HG03378 (cell line): ENCODE measurements at regions not wholly inside any gene's neighbourhood (a gene's known extent, or its start where the extent isn't known, plus 50 kb on each side); places are given as distances from the start of the nearest gene placed in this dataset.

Experiments
- ATAC-seq: cut with Tn5 transposase; IDR thresholded peaks from one replicate; pipeline ENCODE4 v1.9.1; 2021; ENCODE audit warnings: mild to moderate bottlenecking, moderate library complexity; ENCODE audit not compliant: unreplicated experiment

- ATAC-seq, result no peak
These were observed 458.7 kb downstream of the BMP2 start for GRCh38 chr20:7226156-7226555.

DNA sequence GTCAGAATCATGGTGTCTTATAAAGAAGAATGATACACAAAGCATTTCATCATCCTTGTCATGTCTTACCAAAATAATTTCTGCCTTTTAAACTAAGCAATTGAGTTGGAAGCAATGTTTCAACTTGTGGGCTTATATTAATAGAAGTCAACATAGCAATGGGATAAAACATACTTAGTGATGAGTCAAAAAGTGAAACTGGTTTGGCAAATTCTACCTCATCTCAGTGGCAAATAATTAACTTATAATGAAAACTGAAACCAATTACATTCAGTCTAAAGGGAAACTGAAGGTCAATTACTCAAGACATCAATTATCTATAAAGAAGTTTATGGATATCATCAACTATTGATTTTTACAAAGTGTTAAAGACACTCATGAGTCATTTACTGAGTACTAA is 463.8 kb downstream of the BMP2 start:
- ATAC-seq, result peak; percentile 93

GRCh38 chr20:7232796-7233195 is 465.3 kb downstream of the BMP2 start:
- ATAC-seq, result no peak

DNA sequence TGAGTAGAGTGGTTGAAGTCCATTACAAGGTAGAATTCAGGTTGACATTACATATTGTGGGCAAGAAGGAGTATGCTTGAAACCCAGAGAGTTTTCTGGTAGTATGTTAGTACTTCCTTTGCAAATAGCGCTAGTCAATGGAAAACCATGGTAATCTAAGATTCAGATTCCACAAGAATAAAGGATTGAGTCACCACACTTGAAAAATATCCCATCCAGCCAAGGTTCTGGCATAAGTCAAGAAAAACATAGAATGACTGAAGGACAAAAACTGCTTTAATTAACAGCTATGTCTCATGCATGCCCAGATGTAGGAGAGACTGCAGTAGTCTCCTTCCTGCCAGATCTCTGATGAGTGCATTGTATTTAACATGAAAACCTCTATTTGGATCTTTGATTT is 469.8 kb downstream of the BMP2 start:
- ATAC-seq, result no peak

- ATAC-seq, result no peak
These were observed 473.0 kb downstream of the BMP2 start for GRCh38 chr20:7240490-7240889.

DNA sequence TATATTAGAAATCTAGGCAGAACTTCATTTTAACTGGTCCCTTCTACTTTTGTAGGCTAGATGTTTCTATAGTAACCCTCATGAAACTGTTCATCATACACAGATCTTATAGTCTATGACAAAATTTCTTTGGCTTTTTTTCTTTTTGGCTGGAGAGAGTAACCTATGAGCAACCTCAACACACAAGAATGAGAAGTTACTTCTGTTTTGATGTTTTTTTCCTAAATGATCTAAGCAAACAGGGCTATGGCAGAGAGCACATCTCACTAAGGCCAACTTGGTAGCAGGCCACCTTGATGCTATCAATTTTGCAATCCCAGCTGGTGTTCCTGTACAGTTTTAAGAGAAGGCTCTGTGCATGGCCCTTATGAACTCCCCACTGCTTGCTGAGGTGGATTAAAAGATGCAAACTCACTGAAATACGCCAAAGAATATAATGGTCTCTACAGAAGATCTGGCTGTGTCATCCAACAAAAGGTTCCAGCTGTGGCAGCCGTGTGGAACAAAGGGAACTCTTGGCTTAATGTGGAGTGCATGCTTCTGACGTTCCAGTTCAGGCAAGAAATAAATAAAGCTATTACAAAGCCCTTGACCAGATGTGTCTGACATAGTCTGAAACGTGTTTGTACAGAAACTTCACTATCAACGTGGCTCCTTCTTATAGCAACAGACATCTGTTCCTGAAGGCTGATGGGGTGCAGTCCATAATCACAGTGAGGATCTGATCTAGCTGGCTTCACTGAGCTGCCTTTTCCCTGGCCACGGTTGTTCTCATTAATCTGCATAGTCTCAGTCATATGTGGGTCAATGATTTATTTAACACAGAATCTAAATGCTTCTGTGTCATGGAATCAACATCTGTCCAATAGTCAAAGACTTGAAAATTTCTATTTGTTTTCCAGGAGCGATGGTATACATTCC is 481.1 kb downstream of the BMP2 start:
- no peak for ATAC-seq

DNA sequence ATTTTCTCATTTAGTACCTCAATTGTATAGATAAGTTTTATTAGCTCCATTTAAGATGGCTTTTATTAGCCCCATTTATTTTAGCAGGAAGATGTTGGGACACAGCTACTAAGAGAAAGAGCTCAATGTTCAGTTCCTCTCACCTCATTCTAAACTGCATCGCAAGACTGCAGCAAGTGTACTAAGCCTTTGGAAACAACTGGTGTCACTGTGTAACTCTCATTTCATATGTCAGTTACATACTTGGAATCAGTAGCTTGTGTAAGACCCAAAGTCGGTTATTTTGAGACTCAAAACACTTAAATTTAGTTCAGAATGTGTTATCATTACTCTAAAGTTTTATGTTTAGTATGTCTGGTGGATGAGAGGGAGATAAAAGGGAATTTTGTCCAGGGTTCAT is 482.9 kb downstream of the BMP2 start:
- ATAC-seq, result no peak

DNA sequence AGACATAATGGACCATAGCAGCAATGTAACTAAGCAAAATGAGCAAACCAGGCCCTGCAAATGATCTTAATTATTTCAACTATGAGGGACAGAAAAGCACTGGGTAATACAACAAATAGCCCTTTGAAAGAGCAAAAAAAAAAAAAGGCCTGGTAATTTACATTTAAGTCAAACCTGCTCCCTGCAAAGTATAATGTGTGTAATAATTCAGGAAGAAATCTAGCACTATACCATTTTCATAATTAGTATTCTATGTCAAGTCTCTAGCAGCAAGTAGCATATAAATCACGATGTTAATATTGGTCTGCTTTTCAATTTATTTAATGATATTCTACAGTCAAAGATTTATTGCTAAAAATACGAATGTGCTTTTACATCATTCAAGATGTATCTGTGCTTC is 489.6 kb downstream of the BMP2 start:
- ATAC-seq, result no peak

GRCh38 chr20:7257692-7258466 is 490.4 kb downstream of the BMP2 start:
- ATAC-seq, result no peak

- ATAC-seq, result no peak
These were observed 495.3 kb downstream of the BMP2 start for GRCh38 chr20:7262803-7263202.

GRCh38 chr20:7264137-7264536 is 496.7 kb downstream of the BMP2 start:
- ATAC-seq, result no peak

GRCh38 chr20:7269452-7269851 is 502.0 kb downstream of the BMP2 start:
- no peak for ATAC-seq

GRCh38 chr20:7272512-7272911 is 505.0 kb downstream of the BMP2 start:
- no peak for ATAC-seq

DNA sequence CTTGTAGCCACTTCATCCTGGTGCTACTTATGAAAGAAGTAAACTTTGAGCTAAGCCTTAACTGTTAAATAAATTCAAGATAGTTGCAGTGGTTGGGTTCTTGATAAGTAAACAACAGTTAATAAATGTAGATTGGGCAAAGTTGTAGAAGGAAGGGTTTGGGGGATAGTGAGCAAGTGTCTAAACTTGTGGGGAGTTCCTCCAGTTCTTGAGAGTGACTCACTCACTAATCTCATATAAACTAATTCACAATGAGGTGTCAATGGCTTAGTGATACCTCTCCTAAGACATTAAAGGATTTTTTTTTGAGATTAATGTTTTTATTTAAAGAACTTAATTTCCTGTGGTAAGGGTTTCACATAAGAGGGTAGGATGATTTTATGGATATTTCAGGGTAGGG is 507.4 kb downstream of the BMP2 start:
- no peak for ATAC-seq

- ATAC-seq, result no peak
These were observed 508.3 kb downstream of the BMP2 start for GRCh38 chr20:7275645-7276237.

- peak; percentile 81 for ATAC-seq
These were observed 518.6 kb downstream of the BMP2 start for GRCh38 chr20:7285918-7286556.

DNA sequence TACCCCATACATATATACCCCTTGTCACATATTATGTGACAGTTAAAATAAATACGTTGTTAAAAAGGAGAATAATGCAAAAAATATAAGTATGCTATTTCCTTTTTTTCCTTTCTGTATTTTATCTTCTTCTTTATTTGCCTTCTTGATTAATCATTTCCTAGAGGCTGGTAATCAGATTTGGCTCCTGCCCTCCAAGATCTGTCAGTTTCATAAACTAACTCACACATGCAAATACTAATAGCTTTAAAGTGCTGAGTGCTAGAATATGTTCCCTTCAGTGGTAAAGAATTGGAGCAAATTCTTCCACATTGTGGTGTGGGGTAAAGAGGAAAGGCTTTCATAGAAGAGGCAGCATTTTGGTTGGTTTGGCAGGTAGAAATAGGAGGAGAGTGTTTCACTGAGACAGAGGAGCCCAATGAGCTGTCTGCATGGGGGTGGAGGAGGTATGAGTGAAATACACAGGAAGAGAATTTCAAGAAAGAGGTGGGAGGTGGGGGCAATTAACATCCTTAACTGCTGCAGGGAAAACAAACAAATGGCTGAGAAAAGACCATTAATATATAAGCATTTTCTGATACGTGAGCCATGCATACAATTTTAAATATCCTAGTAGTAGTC is 523.9 kb downstream of the BMP2 start:
- no peak for ATAC-seq

DNA sequence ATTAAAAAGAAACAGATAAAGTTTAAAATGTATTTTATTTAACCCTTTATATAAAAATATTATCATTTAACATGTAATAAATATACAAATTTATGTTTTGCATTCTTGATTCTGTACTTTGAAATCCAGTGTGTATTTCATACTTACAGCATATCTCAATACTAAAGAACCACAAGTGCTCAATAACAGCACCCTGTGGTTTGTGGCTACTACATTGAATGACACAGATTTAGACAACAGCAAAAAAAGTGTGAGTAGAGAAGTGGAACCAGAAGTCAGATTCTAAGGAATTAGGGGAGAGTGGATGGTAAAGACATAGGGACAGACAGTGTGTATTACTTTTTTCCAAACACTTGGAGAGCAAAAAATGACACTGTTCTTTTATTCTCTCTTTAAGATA is 524.5 kb downstream of the BMP2 start:
- no peak for ATAC-seq

GRCh38 chr20:7294816-7295360 is 527.4 kb downstream of the BMP2 start:
- no peak for ATAC-seq

DNA sequence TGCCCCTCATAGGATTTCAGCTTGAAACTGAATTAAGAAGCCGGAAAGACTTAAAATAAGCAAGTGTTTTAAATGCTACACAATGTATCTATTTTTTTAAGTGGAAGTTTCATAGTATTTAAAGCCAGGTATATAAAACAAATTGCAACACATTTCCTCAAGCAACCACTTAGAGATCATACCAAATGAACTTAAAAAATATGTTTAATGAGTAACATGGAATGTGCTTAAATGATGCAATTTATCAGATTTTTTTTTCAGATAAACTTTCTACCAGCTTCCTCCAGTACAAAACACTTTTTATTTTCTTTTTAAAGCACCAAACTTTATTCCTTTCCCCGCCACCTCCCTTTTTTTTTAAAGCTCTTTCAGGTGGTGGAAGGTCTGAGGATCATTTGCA is 534.3 kb downstream of the BMP2 start:
- ATAC-seq, result no peak

GRCh38 chr20:7302250-7302649 is 534.8 kb downstream of the BMP2 start:
- no peak for ATAC-seq
